ENCODE measurements at regions not wholly inside any gene's neighbourhood (a gene's known extent, or its start where the extent isn't known, plus 50 kb on each side); places are given as distances from the start of the nearest gene placed in this dataset.

- no peak overlapping the region for H3K4me3 ChIP-seq (ENCODE audit: low read depth, low read length)
- no peak for TF ChIP-seq CTCF (conservative IDR thresholded peaks at IDR 0.05; ENCODE audit: low read depth, low read length)
- no peak for DNase-seq (ENCODE audit: low read depth)
Observed at GRCh38 chr4:111842336-111842735, 302.9 kb upstream of the FAM241A start.

- peak; percentile 45 for TF ChIP-seq CTCF (conservative IDR thresholded peaks at IDR 0.05; ENCODE audit: low read depth, low read length)
- no peak overlapping the region for H3K4me3 ChIP-seq (ENCODE audit: low read depth, low read length)
- no peak for DNase-seq (ENCODE audit: low read depth)
Observed at GRCh38 chr4:111847296-111848008, 297.8 kb upstream of the FAM241A start.

GRCh38 chr4:111849746-111850284, 295.4 kb upstream of the FAM241A start:
- DNase-seq (ENCODE audit: low read depth): no peak
- no peak for TF ChIP-seq CTCF (conservative IDR thresholded peaks at IDR 0.05; ENCODE audit: low read depth, low read length)
- no peak overlapping the region for H3K4me3 ChIP-seq (ENCODE audit: low read depth, low read length)

DNA sequence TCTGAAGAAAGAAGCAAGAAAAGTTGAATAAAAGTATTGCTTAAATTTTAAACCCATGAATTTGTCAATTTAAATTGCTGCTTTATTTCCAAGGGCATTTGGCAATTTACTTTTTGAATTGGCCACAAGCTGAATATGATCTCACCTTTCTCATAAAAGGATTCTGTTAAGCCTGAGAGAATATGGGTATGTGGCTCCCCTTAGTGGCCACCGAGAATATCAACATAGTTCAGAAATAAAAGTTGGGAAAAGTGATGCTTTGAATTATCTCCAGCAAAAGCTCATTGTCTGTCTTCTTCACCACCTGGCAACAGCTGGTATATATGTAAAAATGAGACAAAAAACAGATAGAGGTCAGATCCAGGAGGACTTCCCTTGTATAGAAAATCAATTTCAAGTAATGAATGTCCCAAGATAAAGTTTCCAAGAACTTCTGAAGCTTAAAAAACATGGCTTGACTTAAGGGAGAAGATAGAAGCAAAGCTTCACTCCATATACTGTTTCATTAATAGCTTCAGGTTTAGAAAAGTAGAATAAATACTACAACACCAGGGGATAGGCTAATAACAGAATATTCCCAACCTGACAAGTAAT, 290.7 kb upstream of the FAM241A start:
- no peak for DNase-seq (ENCODE audit: low read depth)
- no peak overlapping the region for H3K4me3 ChIP-seq (ENCODE audit: low read depth, low read length)
- peak; percentile 75 for TF ChIP-seq CTCF (conservative IDR thresholded peaks at IDR 0.05; ENCODE audit: low read depth, low read length)

DNA sequence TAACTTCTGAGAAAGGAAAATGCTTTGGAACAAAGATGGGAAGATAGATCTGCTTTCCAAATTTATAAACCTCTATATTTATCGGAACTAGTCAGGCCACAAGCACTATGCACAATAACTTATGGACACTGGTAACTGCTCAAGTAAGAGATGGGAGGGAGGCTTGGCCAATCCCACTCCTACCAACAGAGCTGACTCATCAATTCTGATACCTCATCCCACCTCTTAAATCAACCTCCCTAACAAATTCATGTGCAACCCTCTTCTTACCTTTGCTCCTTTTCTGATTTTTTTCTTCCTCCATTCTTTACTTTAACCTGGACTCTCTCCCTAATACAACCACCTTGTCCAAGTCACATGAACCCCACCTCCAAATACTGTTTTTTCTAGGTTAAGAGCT, 289.9 kb upstream of the FAM241A start:
- H3K4me3 ChIP-seq (ENCODE audit: low read depth, low read length): no peak overlapping the region
- DNase-seq (ENCODE audit: low read depth): no peak
- peak; percentile 3 for TF ChIP-seq CTCF (conservative IDR thresholded peaks at IDR 0.05; ENCODE audit: low read depth, low read length)

GRCh38 chr4:111864066-111864465, 281.2 kb upstream of the FAM241A start:
- no peak for TF ChIP-seq CTCF (conservative IDR thresholded peaks at IDR 0.05; ENCODE audit: low read depth, low read length)
- DNase-seq (ENCODE audit: low read depth): no peak
- H3K4me3 ChIP-seq (ENCODE audit: low read depth, low read length): no peak overlapping the region
